ENCODE measurements at regions not wholly inside any gene's neighbourhood (a gene's known extent, or its start where the extent isn't known, plus 50 kb on each side); places are given as distances from the start of the nearest gene placed in this dataset.
A peak's percentile ranks its signal among the peaks of the same experiment; 100 is the strongest.

DNA sequence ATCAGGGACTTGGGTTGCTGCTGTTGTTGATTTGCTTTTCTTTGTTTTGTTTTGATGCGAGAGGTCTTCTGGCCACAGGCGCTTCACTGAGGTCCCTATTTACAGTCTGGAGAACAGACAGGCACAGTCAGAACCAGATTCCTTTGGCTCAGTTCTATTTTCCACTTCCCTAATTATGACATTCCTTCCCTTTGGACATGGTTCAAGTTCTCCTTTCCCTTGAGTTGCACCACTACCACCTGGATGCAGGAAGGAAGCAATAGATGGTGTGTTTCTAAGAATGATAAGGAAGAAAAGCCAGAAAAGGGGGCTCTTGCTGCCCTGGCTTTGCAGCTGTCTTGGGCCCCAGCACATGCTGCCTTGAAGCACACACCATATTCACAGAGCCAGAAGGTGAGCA is 160.6 kb downstream of the MAF start:
- no peak for DNase-seq
- H3K27me3 ChIP-seq, result no peaks in the 10 kb centered on the region
- intact Hi-C loops (cut with DNase I), result no loop called here
- WGBS, 4 donors, result 71 to 76% (median 71%) methylated on average over 2 of the region's 2 CpGs
- H3K36me3 ChIP-seq (replicated peaks in 1 of 2), result no peaks in the 10 kb centered on the region
- H3K4me3 ChIP-seq, result no peak overlapping the region
- TF ChIP-seq POLR2A (IDR thresholded peaks at IDR 0.05), result no peak
- TF ChIP-seq, protein P1, sequence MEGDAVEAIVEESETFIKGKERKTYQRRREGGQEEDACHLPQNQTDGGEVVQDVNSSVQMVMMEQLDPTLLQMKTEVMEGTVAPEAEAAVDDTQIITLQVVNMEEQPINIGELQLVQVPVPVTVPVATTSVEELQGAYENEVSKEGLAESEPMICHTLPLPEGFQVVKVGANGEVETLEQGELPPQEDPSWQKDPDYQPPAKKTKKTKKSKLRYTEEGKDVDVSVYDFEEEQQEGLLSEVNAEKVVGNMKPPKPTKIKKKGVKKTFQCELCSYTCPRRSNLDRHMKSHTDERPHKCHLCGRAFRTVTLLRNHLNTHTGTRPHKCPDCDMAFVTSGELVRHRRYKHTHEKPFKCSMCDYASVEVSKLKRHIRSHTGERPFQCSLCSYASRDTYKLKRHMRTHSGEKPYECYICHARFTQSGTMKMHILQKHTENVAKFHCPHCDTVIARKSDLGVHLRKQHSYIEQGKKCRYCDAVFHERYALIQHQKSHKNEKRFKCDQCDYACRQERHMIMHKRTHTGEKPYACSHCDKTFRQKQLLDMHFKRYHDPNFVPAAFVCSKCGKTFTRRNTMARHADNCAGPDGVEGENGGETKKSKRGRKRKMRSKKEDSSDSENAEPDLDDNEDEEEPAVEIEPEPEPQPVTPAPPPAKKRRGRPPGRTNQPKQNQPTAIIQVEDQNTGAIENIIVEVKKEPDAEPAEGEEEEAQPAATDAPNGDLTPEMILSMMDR (IDR thresholded peaks at IDR 0.05), result no peak
- peaks cover 0 to 5% of the 10 kb centered on the region in 2 donors for H3K4me1 ChIP-seq (replicated peaks in 1 of 2)
- H3K27ac ChIP-seq, result no peak overlapping the region
- H3K9me3 ChIP-seq (replicated peaks in 1 of 3), result no peaks in the 10 kb centered on the region

DNA sequence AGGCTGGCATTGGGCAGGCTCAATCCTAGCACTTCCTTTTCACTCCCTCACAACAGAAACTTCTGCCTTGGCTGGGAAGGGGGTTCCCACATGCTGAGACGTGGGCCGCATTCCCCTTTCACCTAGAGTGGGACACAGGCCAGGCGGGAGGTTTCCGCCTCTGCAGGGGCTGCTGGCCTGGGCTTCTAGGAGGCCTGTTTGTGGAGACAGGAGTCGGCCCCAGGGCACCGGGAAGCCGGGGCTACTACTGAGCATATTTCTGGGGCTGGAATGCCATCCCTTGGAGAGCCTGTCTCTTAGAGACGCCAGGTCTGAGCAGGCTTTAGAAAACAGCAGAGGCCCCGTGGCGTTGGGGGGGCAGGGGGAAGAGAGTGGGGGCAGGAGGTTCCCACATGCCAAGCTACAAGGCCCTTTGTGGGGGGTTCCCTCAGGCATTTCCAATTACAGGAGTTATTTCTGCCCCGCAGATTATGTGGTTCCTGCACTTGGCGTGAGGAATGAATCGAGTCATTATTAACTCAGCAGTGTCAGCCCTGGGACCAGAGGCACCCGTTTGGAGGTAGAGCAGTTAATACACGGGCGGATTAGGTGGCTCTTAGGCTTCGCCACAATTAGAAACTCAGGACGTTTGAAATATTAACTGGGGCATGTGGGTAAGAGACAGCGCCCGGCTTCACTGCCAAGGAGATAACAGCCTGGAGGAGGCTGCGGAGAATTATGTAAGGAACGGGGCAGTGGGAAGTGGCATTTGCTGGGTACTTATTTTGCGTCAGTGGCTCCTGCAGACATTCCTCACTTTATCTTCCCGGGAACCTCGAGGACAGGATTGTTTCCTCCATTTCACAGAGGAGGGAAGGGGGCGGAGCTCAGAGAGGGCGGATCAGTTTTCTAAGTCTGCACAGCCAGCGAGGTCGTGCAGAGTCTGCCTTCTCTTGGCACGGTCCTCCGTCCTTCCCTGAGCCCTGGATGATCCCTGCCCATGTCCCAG is 162.5 kb downstream of the MAF start:
- Histone ChIP-seq H3K9me3 (replicated peaks in 1 of 3) (no peaks in the 10 kb centered on the region), H3K4me3 (no peak overlapping the region), H3K27ac (peak overlapping the region in 1 of 5 donors; percentile 65), H3K36me3 (replicated peaks in 1 of 2) (no peaks in the 10 kb centered on the region), H3K27me3 (no peaks in the 10 kb centered on the region), H3K4me1 (replicated peaks in 1 of 2) (peaks cover 0 to 5% of the 10 kb centered on the region in 2 donors)
- peak in 6 of 7 donors; percentile 22 to 76 (median 64) for DNase-seq
- 51 to 59% (median 54%) methylated on average over 31 of the region's 31 CpGs for WGBS, 4 donors
- no peak for TF ChIP-seq POLR2A (IDR thresholded peaks at IDR 0.05)
- TF ChIP-seq, protein P1 (IDR thresholded peaks at IDR 0.05), result no peak
- intact Hi-C loops (cut with DNase I), result no loop called here

DNA sequence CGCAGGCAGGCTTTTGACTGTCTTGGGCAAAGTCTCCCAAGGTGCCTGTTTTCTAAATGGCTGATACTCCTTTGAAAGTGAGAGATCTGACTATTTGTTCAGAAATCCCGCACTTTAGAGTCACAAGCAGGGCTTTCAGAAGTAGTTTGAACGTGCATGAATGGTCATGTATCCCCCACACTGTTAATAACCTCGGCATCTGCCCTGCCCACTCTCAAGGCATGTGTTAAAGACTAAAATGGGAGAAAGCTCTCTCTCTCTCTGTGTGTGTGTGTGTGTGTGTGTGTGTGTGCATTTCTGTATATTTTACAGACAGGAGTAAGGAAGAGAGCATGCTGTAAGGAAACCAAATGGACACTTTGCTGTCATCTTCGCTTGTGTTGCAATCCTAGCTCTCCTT is 163.7 kb downstream of the MAF start:
- intact Hi-C loops (cut with DNase I), result no loop called here
- no peaks in the 10 kb centered on the region for H3K36me3 ChIP-seq (replicated peaks in 1 of 2)
- DNase-seq, result no peak
- 79 to 85% (median 81%) methylated on average over 5 of the region's 5 CpGs for WGBS, 4 donors
- no peaks in the 10 kb centered on the region for H3K27me3 ChIP-seq
- H3K4me1 ChIP-seq (replicated peaks in 1 of 2), result peaks cover 0 to 5% of the 10 kb centered on the region in 2 donors
- H3K9me3 ChIP-seq (replicated peaks in 1 of 3), result no peaks in the 10 kb centered on the region
- H3K4me3 ChIP-seq, result no peak overlapping the region
- TF ChIP-seq, protein P1 (IDR thresholded peaks at IDR 0.05), result no peak
- no peak for TF ChIP-seq POLR2A (IDR thresholded peaks at IDR 0.05)
- H3K27ac ChIP-seq, result no peak overlapping the region

DNA sequence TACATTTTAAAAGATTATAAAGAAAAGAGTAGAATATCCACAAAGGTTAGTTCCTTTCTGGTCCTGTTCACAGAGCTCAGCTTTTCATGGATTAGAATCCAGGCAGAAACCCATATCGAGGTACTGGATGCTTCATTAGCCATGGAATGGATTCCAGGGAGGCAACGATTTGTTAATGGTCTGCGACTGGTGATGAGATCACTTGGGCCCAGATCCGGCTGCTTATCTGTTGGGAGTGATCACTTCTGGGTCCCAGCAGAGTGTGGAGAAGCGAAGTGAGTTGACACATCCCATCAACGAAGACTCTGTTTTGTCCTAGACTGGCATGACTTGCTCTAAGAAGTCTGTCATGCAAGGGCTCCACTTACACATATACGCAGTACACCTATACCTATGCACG is 165.8 kb downstream of the MAF start:
- TF ChIP-seq POLR2A (IDR thresholded peaks at IDR 0.05), result no peak
- TF ChIP-seq, protein P1 (IDR thresholded peaks at IDR 0.05), result no peak
- 87 to 91% (median 89%) methylated on average over 8 of the region's 8 CpGs for WGBS, 4 donors
- H3K36me3 ChIP-seq (replicated peaks in 1 of 2), result no peaks in the 10 kb centered on the region
- no peak for DNase-seq
- H3K4me3 ChIP-seq, result no peak overlapping the region
- intact Hi-C loops (cut with DNase I), result no loop called here
- no peaks in the 10 kb centered on the region for H3K9me3 ChIP-seq (replicated peaks in 1 of 3)
- H3K27me3 ChIP-seq, result no peaks in the 10 kb centered on the region
- H3K4me1 ChIP-seq (replicated peaks in 1 of 2), result peaks cover 0 to 3% of the 10 kb centered on the region in 2 donors
- H3K27ac ChIP-seq, result no peak overlapping the region

Data from adrenal gland (tissue), 9 donors.